Natural killer cell treated with Interleukin-12 subunit alpha and Interleukin-12 subunit beta and Interleukin-15 and Interleukin-18, amount 100 ng/mL, for 72 hours (primary cell): ENCODE measurements at regions not wholly inside any gene's neighbourhood (a gene's known extent, or its start where the extent isn't known, plus 50 kb on each side); places are given as distances from the start of the nearest gene placed in this dataset.

ENCODE experiments used
- ATAC-seq, 2 donors: fragments of 150-1000 bp; cut with Tn5 transposase in 1 of 2; sonication (Bioruptor Pico), chemical (Tn5 transposase) in 1 of 2; 2 replicates each; pipeline ENCODE4 v1.10.0; 2021
- DNase-seq: peaks from one replicate; pipeline ENCODE4 v3.0.0; 2022; ENCODE audit warnings: low spot score
- H3K27ac Mint-ChIP-seq, 2 donors: 1 replicate in 1 of 2; 2 replicates in 1 of 2; pipeline ENCODE4 v1.8.0; 2022; ENCODE audit warnings: mixed read lengths in 2 of 2, mild to moderate bottlenecking in 1 of 2, moderate library complexity in 1 of 2
- H3K27me3 Mint-ChIP-seq, 2 donors: 1 replicate in 1 of 2; 2 replicates in 1 of 2; pipeline ENCODE4 v1.8.0; 2022; ENCODE audit warnings: mixed read lengths in 2 of 2
- H3K36me3 Mint-ChIP-seq: one replicate; pipeline ENCODE4 v1.8.0; 2022; ENCODE audit warnings: mixed read lengths
- H3K4me1 Mint-ChIP-seq, 2 donors: 1 replicate in 1 of 2; 2 replicates in 1 of 2; pipeline ENCODE4 v1.8.0; 2022; ENCODE audit warnings: low read depth in 2 of 2, mixed read lengths in 2 of 2, mild to moderate bottlenecking in 1 of 2
- H3K4me3 Mint-ChIP-seq: one replicate; pipeline ENCODE4 v1.8.0; 2022; ENCODE audit warnings: mixed read lengths
- H3K9me3 Mint-ChIP-seq: 2 replicates; pipeline ENCODE4 v1.8.0; 2022; ENCODE audit warnings: mixed read lengths

GRCh38 chr3:168834558-168834957, 738.8 kb upstream of the GOLIM4 start:
- DNase-seq (no peak), ATAC-seq (no peak)
- H3K36me3 Mint-ChIP-seq: no peaks in the 10 kb centered on the region
- no peaks in the 10 kb centered on the region for H3K27me3 Mint-ChIP-seq
- H3K9me3 Mint-ChIP-seq: no peaks in the 10 kb centered on the region
- no peak overlapping the region for H3K27ac Mint-ChIP-seq
- no peak overlapping the region for H3K4me3 Mint-ChIP-seq
- H3K4me1 Mint-ChIP-seq: no peaks in the 10 kb centered on the region

GRCh38 chr3:168828943-168829342, 733.2 kb upstream of the GOLIM4 start:
- no peaks in the 10 kb centered on the region for H3K4me1 Mint-ChIP-seq
- DNase-seq: no peak
- no peaks in the 10 kb centered on the region for H3K9me3 Mint-ChIP-seq

GRCh38 chr3:168828536-168828935, 732.8 kb upstream of the GOLIM4 start:
- no peaks in the 10 kb centered on the region for H3K9me3 Mint-ChIP-seq
- no peak overlapping the region for H3K4me3 Mint-ChIP-seq
- no peak overlapping the region for H3K27ac Mint-ChIP-seq
- no peaks in the 10 kb centered on the region for H3K36me3 Mint-ChIP-seq
- no peaks in the 10 kb centered on the region for H3K4me1 Mint-ChIP-seq
- DNase-seq (no peak), ATAC-seq (no peak)
- H3K27me3 Mint-ChIP-seq: no peaks in the 10 kb centered on the region

More at GRCh38 chr3:168828943-168829342, 733.2 kb upstream of the GOLIM4 start:
- H3K27me3 Mint-ChIP-seq: no peaks in the 10 kb centered on the region
- no peaks in the 10 kb centered on the region for H3K36me3 Mint-ChIP-seq
- H3K27ac Mint-ChIP-seq: no peak overlapping the region
- no peak for ATAC-seq
- no peak overlapping the region for H3K4me3 Mint-ChIP-seq

- H3K9me3 Mint-ChIP-seq: no peaks in the 10 kb centered on the region
- H3K36me3 Mint-ChIP-seq: no peaks in the 10 kb centered on the region
- no peaks in the 10 kb centered on the region for H3K4me1 Mint-ChIP-seq
- no peak for ATAC-seq
- no peak overlapping the region for H3K4me3 Mint-ChIP-seq
- no peaks in the 10 kb centered on the region for H3K27me3 Mint-ChIP-seq
- no peak for DNase-seq
- H3K27ac Mint-ChIP-seq: no peak overlapping the region
Measured at GRCh38 chr3:168828014-168828413, 732.3 kb upstream of the GOLIM4 start.

- no peaks in the 10 kb centered on the region for H3K4me1 Mint-ChIP-seq
- no peak overlapping the region for H3K4me3 Mint-ChIP-seq
- H3K27ac Mint-ChIP-seq: no peak overlapping the region
- no peak for ATAC-seq
- no peaks in the 10 kb centered on the region for H3K27me3 Mint-ChIP-seq
- DNase-seq: no peak
- H3K36me3 Mint-ChIP-seq: no peaks in the 10 kb centered on the region
- peaks cover 3% of the 10 kb centered on the region for H3K9me3 Mint-ChIP-seq
Measured at GRCh38 chr3:168824107-168824506, 728.4 kb upstream of the GOLIM4 start.

GRCh38 chr3:168823466-168823865, 727.7 kb upstream of the GOLIM4 start:
- peaks cover 3% of the 10 kb centered on the region for H3K9me3 Mint-ChIP-seq
- no peaks in the 10 kb centered on the region for H3K4me1 Mint-ChIP-seq
- no peak for ATAC-seq
- H3K27ac Mint-ChIP-seq: no peak overlapping the region
- H3K27me3 Mint-ChIP-seq: no peaks in the 10 kb centered on the region
- H3K36me3 Mint-ChIP-seq: no peaks in the 10 kb centered on the region
- DNase-seq: no peak
- H3K4me3 Mint-ChIP-seq: no peak overlapping the region

GRCh38 chr3:168820810-168821415, 725.2 kb upstream of the GOLIM4 start:
- Mint-ChIP-seq H3K9me3 (peaks cover 6% of the 10 kb centered on the region), H3K4me3 (no peak overlapping the region), H3K4me1 (no peaks in the 10 kb centered on the region), H3K27me3 (no peaks in the 10 kb centered on the region), H3K27ac (no peak overlapping the region), H3K36me3 (no peaks in the 10 kb centered on the region)
- no peak for DNase-seq
- no peak for ATAC-seq

GRCh38 chr3:168817177-168817576, 721.5 kb upstream of the GOLIM4 start:
- H3K4me3 Mint-ChIP-seq: no peak overlapping the region
- DNase-seq (no peak), ATAC-seq (no peak)
- no peak overlapping the region for H3K27ac Mint-ChIP-seq
- no peaks in the 10 kb centered on the region for H3K36me3 Mint-ChIP-seq
- H3K9me3 Mint-ChIP-seq: peaks cover 6% of the 10 kb centered on the region
- H3K4me1 Mint-ChIP-seq: no peaks in the 10 kb centered on the region
- H3K27me3 Mint-ChIP-seq: no peaks in the 10 kb centered on the region

- no peak overlapping the region for H3K4me3 Mint-ChIP-seq
- no peaks in the 10 kb centered on the region for H3K36me3 Mint-ChIP-seq
- H3K9me3 Mint-ChIP-seq: peaks cover 6% of the 10 kb centered on the region
- ATAC-seq (no peak), DNase-seq (no peak)
- no peaks in the 10 kb centered on the region for H3K27me3 Mint-ChIP-seq
- H3K4me1 Mint-ChIP-seq: no peaks in the 10 kb centered on the region
- no peak overlapping the region for H3K27ac Mint-ChIP-seq
Measured at GRCh38 chr3:168815946-168816345, 720.2 kb upstream of the GOLIM4 start.

- no peaks in the 10 kb centered on the region for H3K4me1 Mint-ChIP-seq
- no peaks in the 10 kb centered on the region for H3K27me3 Mint-ChIP-seq
- DNase-seq (no peak), ATAC-seq (no peak)
- H3K36me3 Mint-ChIP-seq: no peaks in the 10 kb centered on the region
- H3K9me3 Mint-ChIP-seq: peaks cover 3% of the 10 kb centered on the region
- no peak overlapping the region for H3K4me3 Mint-ChIP-seq
- H3K27ac Mint-ChIP-seq: no peak overlapping the region
Measured at GRCh38 chr3:168813225-168813802, 717.6 kb upstream of the GOLIM4 start.

GRCh38 chr3:168812234-168812633, 716.5 kb upstream of the GOLIM4 start:
- ATAC-seq (no peak), DNase-seq (no peak)
- H3K27me3 Mint-ChIP-seq: no peaks in the 10 kb centered on the region
- H3K27ac Mint-ChIP-seq: no peak overlapping the region
- H3K4me3 Mint-ChIP-seq: no peak overlapping the region
- peaks cover 3% of the 10 kb centered on the region for H3K9me3 Mint-ChIP-seq
- no peaks in the 10 kb centered on the region for H3K36me3 Mint-ChIP-seq
- H3K4me1 Mint-ChIP-seq: no peaks in the 10 kb centered on the region

GRCh38 chr3:168808596-168808995, 712.9 kb upstream of the GOLIM4 start:
- no peaks in the 10 kb centered on the region for H3K4me1 Mint-ChIP-seq
- no peaks in the 10 kb centered on the region for H3K36me3 Mint-ChIP-seq
- no peak for DNase-seq
- ATAC-seq: no peak
- no peak overlapping the region for H3K27ac Mint-ChIP-seq
- no peaks in the 10 kb centered on the region for H3K27me3 Mint-ChIP-seq
- H3K4me3 Mint-ChIP-seq: no peak overlapping the region
- H3K9me3 Mint-ChIP-seq: no peaks in the 10 kb centered on the region

GRCh38 chr3:168807448-168807847, 711.7 kb upstream of the GOLIM4 start:
- Mint-ChIP-seq H3K9me3 (no peaks in the 10 kb centered on the region), H3K4me3 (no peak overlapping the region), H3K27me3 (no peaks in the 10 kb centered on the region), H3K27ac (no peak overlapping the region), H3K4me1 (no peaks in the 10 kb centered on the region), H3K36me3 (no peaks in the 10 kb centered on the region)
- DNase-seq (no peak), ATAC-seq (no peak)

GRCh38 chr3:168806871-168807270, 711.1 kb upstream of the GOLIM4 start:
- no peaks in the 10 kb centered on the region for H3K27me3 Mint-ChIP-seq
- H3K4me1 Mint-ChIP-seq: no peaks in the 10 kb centered on the region
- no peak overlapping the region for H3K27ac Mint-ChIP-seq
- no peaks in the 10 kb centered on the region for H3K36me3 Mint-ChIP-seq
- H3K9me3 Mint-ChIP-seq: no peaks in the 10 kb centered on the region
- DNase-seq (no peak), ATAC-seq (no peak)
- H3K4me3 Mint-ChIP-seq: no peak overlapping the region

GRCh38 chr3:168803536-168803935, 707.8 kb upstream of the GOLIM4 start:
- H3K27ac Mint-ChIP-seq: no peak overlapping the region
- H3K36me3 Mint-ChIP-seq: no peaks in the 10 kb centered on the region
- no peak overlapping the region for H3K4me3 Mint-ChIP-seq
- no peaks in the 10 kb centered on the region for H3K4me1 Mint-ChIP-seq
- ATAC-seq (no peak), DNase-seq (no peak)
- no peaks in the 10 kb centered on the region for H3K27me3 Mint-ChIP-seq
- H3K9me3 Mint-ChIP-seq: peaks cover 5% of the 10 kb centered on the region
